Loucy (cell line): ENCODE measurements at regions not wholly inside any gene's neighbourhood (a gene's known extent, or its start where the extent isn't known, plus 50 kb on each side); places are given as distances from the start of the nearest gene placed in this dataset.

Source experiments
- CTCF ChIP-seq: fragments of 200-600 bp; sonication (generic); conservative IDR thresholded peaks from 2 replicates; pipeline ENCODE4 v1.5.1; 2014; ENCODE audit warnings: mild to moderate bottlenecking, antibody characterized with exemption, low read length
- EZH2phosphoT487 ChIP-seq: fragments of 200-600 bp; IDR thresholded peaks from 2 replicates; pipeline ENCODE4 v1.6.1; 2018; ENCODE audit warnings: antibody characterized with exemption, mild to moderate bottlenecking, moderate library complexity, borderline replicate concordance

GRCh38 chr5:57685516-57686255 is 203.1 kb upstream of the ACTBL2 start:
- TF ChIP-seq CTCF: no peak
- TF ChIP-seq EZH2phosphoT487: no peak
